ENCODE measurements at regions not wholly inside any gene's neighbourhood (a gene's known extent, or its start where the extent isn't known, plus 50 kb on each side); places are given as distances from the start of the nearest gene placed in this dataset.
"Not testable (repeated sequence)": the region's sequence is repeated elsewhere in the genome, so short reads cannot be mapped to it uniquely, and the experiment has no call there.

- no peak for DNase-seq (ENCODE audit: low read depth)
Observed at GRCh38 chrX:140065961-140066662, 100.8 kb upstream of the CXorf66 start.

DNA sequence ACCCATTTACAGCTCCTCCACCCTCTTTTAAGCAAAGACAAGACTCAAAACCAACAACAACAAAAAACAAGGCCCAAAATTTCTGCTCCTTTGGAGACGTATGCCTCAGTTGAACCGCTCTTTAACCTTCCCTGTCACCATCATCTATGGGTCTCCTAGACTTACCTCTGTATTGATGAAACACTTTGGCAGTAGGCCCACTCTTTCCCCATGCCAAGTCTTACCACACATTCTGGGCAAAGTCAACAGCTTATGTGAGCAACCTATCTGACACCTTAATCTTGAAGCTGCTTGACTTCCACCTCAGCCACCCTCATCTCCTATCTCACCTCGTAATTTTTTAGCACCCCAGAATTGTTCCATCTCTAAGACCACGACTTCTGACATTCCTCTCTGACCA lies 99.7 kb upstream of the CXorf66 start:
- DNase-seq (ENCODE audit: low read depth), result no peak

- DNase-seq (ENCODE audit: low read depth), result peak; percentile 8
Observed at GRCh38 chrX:140057001-140057411, 91.7 kb upstream of the CXorf66 start.

GRCh38 chrX:140053846-140054245 lies 88.5 kb upstream of the CXorf66 start:
- DNase-seq (ENCODE audit: low read depth), result no peak

DNA sequence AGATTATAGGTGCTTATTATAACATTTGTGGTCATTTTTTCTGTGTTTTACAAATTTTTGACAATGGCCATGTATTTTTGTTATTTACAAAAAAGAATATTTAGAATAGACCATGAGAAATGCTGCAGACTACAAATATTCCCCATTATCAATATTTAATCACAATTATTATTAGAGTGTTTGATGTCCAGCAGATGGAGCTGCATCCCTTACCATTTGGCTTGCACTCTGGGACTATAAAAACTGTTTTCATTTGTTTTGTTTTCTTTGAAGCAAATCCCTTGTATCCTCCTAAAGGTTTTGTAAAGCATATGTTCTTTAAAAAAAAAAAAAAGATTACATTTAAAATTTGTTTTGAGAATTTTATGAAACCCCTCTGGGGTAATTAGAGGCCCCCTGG lies 85.6 kb upstream of the CXorf66 start:
- DNase-seq (ENCODE audit: low read depth), result no peak

GRCh38 chrX:140040386-140040785 lies 75.1 kb upstream of the CXorf66 start:
- DNase-seq (ENCODE audit: low read depth), result no peak

DNA sequence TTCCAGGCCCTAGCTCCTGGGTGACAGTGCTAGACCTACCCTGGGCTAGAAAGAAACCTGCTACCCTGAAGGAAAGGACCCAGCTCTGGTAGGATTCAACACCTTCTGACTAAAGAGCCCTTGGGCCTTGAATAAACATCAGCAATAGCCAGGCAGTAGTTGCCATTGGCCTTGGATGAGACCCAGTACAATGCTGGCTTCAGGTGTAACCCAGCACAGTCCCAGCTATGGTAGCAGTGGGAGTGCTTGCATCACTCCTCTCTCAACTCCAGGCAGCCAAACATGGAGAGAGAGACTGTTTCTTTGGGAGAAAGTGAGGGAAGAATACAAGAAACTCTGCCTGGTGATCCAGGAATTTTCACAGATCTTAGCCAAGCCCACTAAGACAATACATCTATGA lies 73.5 kb upstream of the CXorf66 start:
- DNase-seq (ENCODE audit: low read depth), result no peak

DNA sequence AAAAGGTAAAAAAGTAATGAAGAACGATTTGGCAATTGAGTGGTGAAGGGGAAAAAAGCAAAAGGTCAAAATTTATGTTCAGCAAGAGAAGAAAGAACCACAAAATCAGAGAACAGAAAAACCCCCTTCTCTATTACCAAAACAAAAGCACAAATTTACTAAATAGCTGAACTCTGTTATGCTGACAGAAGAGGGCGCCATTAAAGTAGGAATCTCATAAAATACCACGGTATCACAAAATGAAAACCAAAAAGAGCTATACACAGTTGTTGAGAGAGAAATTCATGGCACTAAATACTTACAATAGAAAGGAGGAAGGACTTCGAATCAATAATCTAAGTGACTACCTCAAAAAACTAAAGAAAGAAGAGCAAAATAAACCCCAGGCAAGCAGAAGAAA lies 69.6 kb upstream of the CXorf66 start:
- DNase-seq (ENCODE audit: low read depth), result no peak

- no peak for DNase-seq (ENCODE audit: low read depth)
Observed at GRCh38 chrX:140022482-140022881, 57.2 kb upstream of the CXorf66 start.

DNA sequence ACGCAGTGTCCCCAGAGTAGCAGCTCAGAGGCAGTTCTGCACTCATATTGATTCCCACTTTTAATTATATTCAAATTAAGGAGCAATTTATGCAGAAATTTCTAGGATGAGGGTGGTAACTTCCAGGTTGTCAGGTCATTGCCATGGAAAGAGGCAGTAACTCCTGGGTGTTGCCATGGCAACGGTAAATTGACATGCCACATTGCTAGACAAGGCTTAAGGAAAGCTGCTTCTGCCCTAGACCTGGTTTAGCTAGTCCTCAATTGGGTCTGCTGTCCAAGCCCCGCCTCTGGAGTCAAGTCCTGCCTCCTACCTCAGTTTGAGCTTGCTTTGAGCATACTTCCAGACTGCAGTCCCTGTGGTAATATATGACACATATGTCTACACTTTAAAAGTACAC lies 53.8 kb upstream of the CXorf66 start:
- not testable (repeated sequence) for DNase-seq (ENCODE audit: low read depth)
